ENCODE measurements at regions not wholly inside any gene's neighbourhood (a gene's known extent, or its start where the extent isn't known, plus 50 kb on each side); places are given as distances from the start of the nearest gene placed in this dataset.

DNA sequence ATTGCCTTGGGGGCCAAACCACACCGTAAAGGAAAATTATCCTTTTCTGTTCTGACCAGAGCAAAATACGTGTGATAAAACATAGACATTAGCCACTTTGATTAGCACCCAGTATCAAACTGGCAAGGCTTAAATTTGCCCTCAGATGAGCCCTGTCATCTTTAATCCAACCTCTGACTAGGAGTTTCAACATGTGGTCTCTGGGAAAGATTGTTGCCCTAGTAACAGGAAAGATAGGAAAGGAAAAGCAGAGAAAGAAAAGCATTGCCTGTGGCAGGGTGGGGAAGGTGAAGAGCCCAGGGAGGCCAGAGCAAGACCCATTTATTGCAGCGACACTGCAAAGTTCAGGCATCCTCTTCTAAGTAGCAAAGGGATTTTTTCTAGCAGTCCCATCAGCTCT is 181.5 kb upstream of the SCN7A start:
- no peaks in the 10 kb centered on the region for H3K27me3 ChIP-seq (ENCODE audit: control insufficient read depth in 3 of 3, insufficient read depth in 3 of 3, low read length in 2 of 3)
- ATAC-seq (ENCODE audit: insufficient read depth, low FRiP score) (no peak), DNase-seq (no peak)
- peaks cover 0 to 2% (median 0%) of the 10 kb centered on the region in 5 donors for H3K4me1 ChIP-seq (ENCODE audit: control insufficient read depth in 5 of 5, insufficient read depth in 5 of 5, low read length in 5 of 5)
- WGBS, 2 donors, result 86 to 90% methylated on average over 3 of the region's 3 CpGs
- no peaks in the 10 kb centered on the region for H3K36me3 ChIP-seq (ENCODE audit: control insufficient read depth in 4 of 4, insufficient read depth in 4 of 4, low read length in 4 of 4)
- peak overlapping the region in 1 of 2 donors; percentile 16 for H3K27ac ChIP-seq (ENCODE audit: low read depth in 1 of 2, low read length in 1 of 2)
- H3K9me3 ChIP-seq (ENCODE audit: control insufficient read depth in 4 of 4, insufficient read depth in 3 of 4, low read length in 3 of 4), result no peaks in the 10 kb centered on the region
- TF ChIP-seq CTCF (IDR thresholded peaks at IDR 0.05; ENCODE audit: control extremely low read depth, extremely low read depth), result no peak
- no peak overlapping the region for H3K4me3 ChIP-seq
- no peak overlapping the region for H3K9ac ChIP-seq (ENCODE audit: insufficient read depth in 1 of 2, low read length in 2 of 2)

- Histone ChIP-seq H3K4me1 (ENCODE audit: control insufficient read depth in 5 of 5, insufficient read depth in 5 of 5, low read length in 5 of 5) (peaks cover 0 to 2% (median 0%) of the 10 kb centered on the region in 5 donors), H3K9ac (ENCODE audit: insufficient read depth in 1 of 2, low read length in 2 of 2) (no peak overlapping the region), H3K9me3 (ENCODE audit: control insufficient read depth in 4 of 4, insufficient read depth in 3 of 4, low read length in 3 of 4) (no peaks in the 10 kb centered on the region), H3K27ac (ENCODE audit: low read depth in 1 of 2, low read length in 1 of 2) (no peak overlapping the region), H3K36me3 (ENCODE audit: control insufficient read depth in 4 of 4, insufficient read depth in 4 of 4, low read length in 4 of 4) (no peaks in the 10 kb centered on the region), H3K4me3 (no peak overlapping the region), H3K27me3 (ENCODE audit: control insufficient read depth in 3 of 3, insufficient read depth in 3 of 3, low read length in 2 of 3) (no peaks in the 10 kb centered on the region)
- DNase-seq, result no peak
- TF ChIP-seq CTCF (IDR thresholded peaks at IDR 0.05; ENCODE audit: control extremely low read depth, extremely low read depth), result no peak
- ATAC-seq (ENCODE audit: insufficient read depth, low FRiP score), result no peak
Measured at GRCh38 chr2:166673986-166674385, 179.9 kb upstream of the SCN7A start.

- ATAC-seq (ENCODE audit: insufficient read depth, low FRiP score) (no peak), DNase-seq (no peak)
- no peaks in the 10 kb centered on the region for H3K9me3 ChIP-seq (ENCODE audit: control insufficient read depth in 4 of 4, insufficient read depth in 3 of 4, low read length in 3 of 4)
- 59 to 77% methylated on average over 1 of the region's 1 CpG for WGBS, 2 donors
- H3K4me3 ChIP-seq, result no peak overlapping the region
- H3K4me1 ChIP-seq (ENCODE audit: control insufficient read depth in 5 of 5, insufficient read depth in 5 of 5, low read length in 5 of 5), result peaks cover 0 to 2% (median 0%) of the 10 kb centered on the region in 5 donors
- no peaks in the 10 kb centered on the region for H3K27me3 ChIP-seq (ENCODE audit: control insufficient read depth in 3 of 3, insufficient read depth in 3 of 3, low read length in 2 of 3)
- no peak overlapping the region for H3K9ac ChIP-seq (ENCODE audit: insufficient read depth in 1 of 2, low read length in 2 of 2)
- no peak overlapping the region for H3K27ac ChIP-seq (ENCODE audit: low read depth in 1 of 2, low read length in 1 of 2)
- H3K36me3 ChIP-seq (ENCODE audit: control insufficient read depth in 4 of 4, insufficient read depth in 4 of 4, low read length in 4 of 4), result no peaks in the 10 kb centered on the region
- no peak for TF ChIP-seq CTCF (IDR thresholded peaks at IDR 0.05; ENCODE audit: control extremely low read depth, extremely low read depth)
Measured at GRCh38 chr2:166671801-166672200, 177.8 kb upstream of the SCN7A start.

- Histone ChIP-seq H3K9me3 (ENCODE audit: control insufficient read depth in 4 of 4, insufficient read depth in 3 of 4, low read length in 3 of 4) (no peaks in the 10 kb centered on the region), H3K36me3 (ENCODE audit: control insufficient read depth in 4 of 4, insufficient read depth in 4 of 4, low read length in 4 of 4) (no peaks in the 10 kb centered on the region), H3K27me3 (ENCODE audit: control insufficient read depth in 3 of 3, insufficient read depth in 3 of 3, low read length in 2 of 3) (no peaks in the 10 kb centered on the region), H3K9ac (ENCODE audit: insufficient read depth in 1 of 2, low read length in 2 of 2) (no peak overlapping the region), H3K27ac (ENCODE audit: low read depth in 1 of 2, low read length in 1 of 2) (no peak overlapping the region), H3K4me1 (ENCODE audit: control insufficient read depth in 5 of 5, insufficient read depth in 5 of 5, low read length in 5 of 5) (peaks cover 0 to 3% (median 0%) of the 10 kb centered on the region in 5 donors), H3K4me3 (no peak overlapping the region)
- DNase-seq (peak in 2 of 3 donors; percentile 36 to 47), ATAC-seq (ENCODE audit: insufficient read depth, low FRiP score) (no peak)
- no peak for TF ChIP-seq CTCF (IDR thresholded peaks at IDR 0.05; ENCODE audit: control extremely low read depth, extremely low read depth)
- 12 to 27% methylated on average over 2 of the region's 2 CpGs for WGBS, 2 donors
Measured at GRCh38 chr2:166671235-166671634, 177.2 kb upstream of the SCN7A start.

Data from lung (tissue), 11 donors.